ENCODE measurements at regions not wholly inside any gene's neighbourhood (a gene's known extent, or its start where the extent isn't known, plus 50 kb on each side); places are given as distances from the start of the nearest gene placed in this dataset.

- Histone ChIP-seq H3K4me3 (ENCODE audit: low read length) (no peak overlapping the region), H3K27ac (ENCODE audit: low read length) (no peak overlapping the region), H3K4me1 (ENCODE audit: control insufficient read depth, insufficient read depth, low read length) (no peaks in the 10 kb centered on the region), H3K27me3 (ENCODE audit: control insufficient read depth, insufficient read depth, low read length) (no peaks in the 10 kb centered on the region), H3K36me3 (ENCODE audit: control insufficient read depth, insufficient read depth, low read length) (no peaks in the 10 kb centered on the region), H3K9me3 (ENCODE audit: control insufficient read depth, insufficient read depth, low read length) (no peaks in the 10 kb centered on the region)
- ATAC-seq (no peak), DNase-seq (no peak)
- Mint-ChIP-seq H3K27ac (no peak overlapping the region), H3K9me3 (peaks cover 3 to 5% of the 10 kb centered on the region in 2 donors), H3K36me3 (no peaks in the 10 kb centered on the region), H3K4me1 (peaks cover 0 to 4% of the 10 kb centered on the region in 2 donors), H3K4me3 (no peak overlapping the region), H3K27me3 (ENCODE audit: low read depth in 2 of 2) (peaks cover 0 to 3% of the 10 kb centered on the region in 2 donors)
- 88% methylated on average over 8 of the region's 8 CpGs for WGBS (ENCODE audit: insufficient coverage)
- intact Hi-C loops (cut with micrococcal nuclease): no loop called here
- TF ChIP-seq, protein P1, sequence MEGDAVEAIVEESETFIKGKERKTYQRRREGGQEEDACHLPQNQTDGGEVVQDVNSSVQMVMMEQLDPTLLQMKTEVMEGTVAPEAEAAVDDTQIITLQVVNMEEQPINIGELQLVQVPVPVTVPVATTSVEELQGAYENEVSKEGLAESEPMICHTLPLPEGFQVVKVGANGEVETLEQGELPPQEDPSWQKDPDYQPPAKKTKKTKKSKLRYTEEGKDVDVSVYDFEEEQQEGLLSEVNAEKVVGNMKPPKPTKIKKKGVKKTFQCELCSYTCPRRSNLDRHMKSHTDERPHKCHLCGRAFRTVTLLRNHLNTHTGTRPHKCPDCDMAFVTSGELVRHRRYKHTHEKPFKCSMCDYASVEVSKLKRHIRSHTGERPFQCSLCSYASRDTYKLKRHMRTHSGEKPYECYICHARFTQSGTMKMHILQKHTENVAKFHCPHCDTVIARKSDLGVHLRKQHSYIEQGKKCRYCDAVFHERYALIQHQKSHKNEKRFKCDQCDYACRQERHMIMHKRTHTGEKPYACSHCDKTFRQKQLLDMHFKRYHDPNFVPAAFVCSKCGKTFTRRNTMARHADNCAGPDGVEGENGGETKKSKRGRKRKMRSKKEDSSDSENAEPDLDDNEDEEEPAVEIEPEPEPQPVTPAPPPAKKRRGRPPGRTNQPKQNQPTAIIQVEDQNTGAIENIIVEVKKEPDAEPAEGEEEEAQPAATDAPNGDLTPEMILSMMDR (IDR thresholded peaks at IDR 0.05): no peak
These were observed 236.9 kb upstream of the PMEPA1 start for GRCh38 chr20:57946559-57947315.

- Histone ChIP-seq H3K9me3 (ENCODE audit: control insufficient read depth, insufficient read depth, low read length) (no peaks in the 10 kb centered on the region), H3K4me1 (ENCODE audit: control insufficient read depth, insufficient read depth, low read length) (no peaks in the 10 kb centered on the region), H3K27me3 (ENCODE audit: control insufficient read depth, insufficient read depth, low read length) (no peaks in the 10 kb centered on the region), H3K27ac (ENCODE audit: low read length) (no peak overlapping the region), H3K4me3 (ENCODE audit: low read length) (no peak overlapping the region), H3K36me3 (ENCODE audit: control insufficient read depth, insufficient read depth, low read length) (no peaks in the 10 kb centered on the region)
- no peak overlapping the region for H3K4me3 Mint-ChIP-seq
- ATAC-seq: no peak
- H3K27ac Mint-ChIP-seq: no peak overlapping the region
- 92% methylated on average over 4 of the region's 6 CpGs for WGBS (ENCODE audit: insufficient coverage)
- intact Hi-C loops (cut with micrococcal nuclease): no loop called here
- DNase-seq: no peak
- peaks cover 3 to 5% of the 10 kb centered on the region in 2 donors for H3K9me3 Mint-ChIP-seq
- H3K36me3 Mint-ChIP-seq: no peaks in the 10 kb centered on the region
- H3K27me3 Mint-ChIP-seq (ENCODE audit: low read depth in 2 of 2): peaks cover 0 to 3% of the 10 kb centered on the region in 2 donors
- TF ChIP-seq, protein P1 (IDR thresholded peaks at IDR 0.05): no peak
- H3K4me1 Mint-ChIP-seq: peaks cover 0 to 4% of the 10 kb centered on the region in 2 donors
These were observed 235.2 kb upstream of the PMEPA1 start for GRCh38 chr20:57944988-57945387.

DNA sequence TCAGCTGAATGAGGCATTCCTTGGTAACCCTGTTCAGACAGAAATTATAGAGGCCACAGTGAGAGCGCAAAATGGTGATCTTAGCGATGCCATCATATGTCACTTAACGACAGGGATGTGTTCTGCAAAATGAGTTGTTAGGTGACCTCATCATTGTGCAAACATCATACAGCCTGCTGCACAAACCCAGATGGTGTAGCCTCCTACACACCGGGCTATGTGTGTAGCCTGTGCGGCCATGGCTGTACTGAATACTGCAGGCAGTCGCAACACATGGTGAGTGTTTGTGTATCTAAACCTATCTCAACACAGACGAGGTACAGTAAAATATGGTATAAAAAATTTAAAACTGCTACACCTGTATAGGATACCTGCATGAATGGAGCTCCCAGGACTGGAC is 234.1 kb upstream of the PMEPA1 start:
- TF ChIP-seq, protein P1 (IDR thresholded peaks at IDR 0.05): no peak
- Mint-ChIP-seq H3K4me1 (peaks cover 0 to 4% of the 10 kb centered on the region in 2 donors), H3K36me3 (no peaks in the 10 kb centered on the region), H3K4me3 (no peak overlapping the region), H3K27ac (no peak overlapping the region), H3K9me3 (peaks cover under 1 to 3% of the 10 kb centered on the region in 2 donors), H3K27me3 (ENCODE audit: low read depth in 2 of 2) (peaks cover 0 to under 1% of the 10 kb centered on the region in 2 donors)
- intact Hi-C loops (cut with micrococcal nuclease): no loop called here
- H3K4me3 ChIP-seq (ENCODE audit: low read length): no peak overlapping the region
- ATAC-seq (no peak), DNase-seq (no peak)
- no peaks in the 10 kb centered on the region for H3K4me1 ChIP-seq (ENCODE audit: control insufficient read depth, insufficient read depth, low read length)
- H3K9me3 ChIP-seq (ENCODE audit: control insufficient read depth, insufficient read depth, low read length): no peaks in the 10 kb centered on the region
- 93% methylated on average over 3 of the region's 7 CpGs for WGBS (ENCODE audit: insufficient coverage)
- H3K36me3 ChIP-seq (ENCODE audit: control insufficient read depth, insufficient read depth, low read length): no peaks in the 10 kb centered on the region
- H3K27me3 ChIP-seq (ENCODE audit: control insufficient read depth, insufficient read depth, low read length): no peaks in the 10 kb centered on the region
- H3K27ac ChIP-seq (ENCODE audit: low read length): no peak overlapping the region

- Histone ChIP-seq H3K36me3 (ENCODE audit: control insufficient read depth, insufficient read depth, low read length) (no peaks in the 10 kb centered on the region), H3K9me3 (ENCODE audit: control insufficient read depth, insufficient read depth, low read length) (no peaks in the 10 kb centered on the region), H3K4me3 (ENCODE audit: low read length) (no peak overlapping the region), H3K27me3 (ENCODE audit: control insufficient read depth, insufficient read depth, low read length) (no peaks in the 10 kb centered on the region), H3K27ac (ENCODE audit: low read length) (no peak overlapping the region), H3K4me1 (ENCODE audit: control insufficient read depth, insufficient read depth, low read length) (no peaks in the 10 kb centered on the region)
- ATAC-seq (no peak), DNase-seq (no peak)
- WGBS (ENCODE audit: insufficient coverage): 86% methylated on average over 9 of the region's 9 CpGs
- Mint-ChIP-seq H3K9me3 (no peaks in the 10 kb centered on the region), H3K27me3 (ENCODE audit: low read depth in 2 of 2) (no peaks in the 10 kb centered on the region), H3K27ac (no peak overlapping the region), H3K4me1 (peaks cover 0 to 5% of the 10 kb centered on the region in 2 donors), H3K4me3 (no peak overlapping the region), H3K36me3 (no peaks in the 10 kb centered on the region)
- TF ChIP-seq, protein P1 (IDR thresholded peaks at IDR 0.05): no peak
- intact Hi-C loops (cut with micrococcal nuclease): no loop called here
These were observed 233.5 kb upstream of the PMEPA1 start for GRCh38 chr20:57943291-57943690.

Measured in natural killer cell (primary cell).